ENCODE measurements at regions not wholly inside any gene's neighbourhood (a gene's known extent, or its start where the extent isn't known, plus 50 kb on each side); places are given as distances from the start of the nearest gene placed in this dataset.

DNA sequence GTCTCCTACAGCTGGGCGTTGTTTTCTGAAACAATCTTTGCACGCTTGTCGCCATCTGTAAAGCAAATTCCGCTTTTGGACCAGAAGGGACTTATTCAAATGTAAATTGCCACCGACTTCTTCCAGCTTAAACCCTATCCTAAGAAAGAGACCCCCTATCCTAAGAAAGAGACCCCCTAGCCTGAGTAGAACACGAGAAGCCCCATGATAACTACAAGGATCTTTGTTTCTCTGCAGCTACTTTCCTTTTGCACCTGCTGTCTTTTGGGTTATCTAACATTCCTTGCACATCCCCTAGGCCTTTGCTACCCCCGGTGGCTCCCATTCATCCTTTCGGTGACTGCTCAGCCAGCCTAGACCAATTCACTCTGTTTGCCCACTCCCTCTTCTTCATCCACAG lies 536.0 kb upstream of the PRKX start:
- TF ChIP-seq, protein P1, sequence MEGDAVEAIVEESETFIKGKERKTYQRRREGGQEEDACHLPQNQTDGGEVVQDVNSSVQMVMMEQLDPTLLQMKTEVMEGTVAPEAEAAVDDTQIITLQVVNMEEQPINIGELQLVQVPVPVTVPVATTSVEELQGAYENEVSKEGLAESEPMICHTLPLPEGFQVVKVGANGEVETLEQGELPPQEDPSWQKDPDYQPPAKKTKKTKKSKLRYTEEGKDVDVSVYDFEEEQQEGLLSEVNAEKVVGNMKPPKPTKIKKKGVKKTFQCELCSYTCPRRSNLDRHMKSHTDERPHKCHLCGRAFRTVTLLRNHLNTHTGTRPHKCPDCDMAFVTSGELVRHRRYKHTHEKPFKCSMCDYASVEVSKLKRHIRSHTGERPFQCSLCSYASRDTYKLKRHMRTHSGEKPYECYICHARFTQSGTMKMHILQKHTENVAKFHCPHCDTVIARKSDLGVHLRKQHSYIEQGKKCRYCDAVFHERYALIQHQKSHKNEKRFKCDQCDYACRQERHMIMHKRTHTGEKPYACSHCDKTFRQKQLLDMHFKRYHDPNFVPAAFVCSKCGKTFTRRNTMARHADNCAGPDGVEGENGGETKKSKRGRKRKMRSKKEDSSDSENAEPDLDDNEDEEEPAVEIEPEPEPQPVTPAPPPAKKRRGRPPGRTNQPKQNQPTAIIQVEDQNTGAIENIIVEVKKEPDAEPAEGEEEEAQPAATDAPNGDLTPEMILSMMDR (IDR thresholded peaks at IDR 0.05; ENCODE audit: low read depth, low read length), result no peak
- TF ChIP-seq EZH2phosphoT487 (IDR thresholded peaks at IDR 0.05; ENCODE audit: low read depth), result no peak

Measured in OCI-LY3 (cell line).